Natural killer cell (primary cell): ENCODE measurements at regions not wholly inside any gene's neighbourhood (a gene's known extent, or its start where the extent isn't known, plus 50 kb on each side); places are given as distances from the start of the nearest gene placed in this dataset.

ENCODE experiments used
- ATAC-seq, 3 donors: fragments of 150-1000 bp in 2 of 3; fragments of 200-7000 bp in 1 of 3; cut with Tn5 transposase; 1 replicate in 1 of 3; 2 replicates in 2 of 3; pipeline ENCODE4 v1.10.0; 2021; ENCODE audit warnings: mild to moderate bottlenecking in 2 of 3, moderate library complexity in 2 of 3
- DNase-seq, 2 donors: peaks; one replicate each; pipeline versions ENCODE4 v3.0.0 to v3.0.0-alpha.2; 2013 to 2021; ENCODE audit warnings: mixed read lengths in 1 of 2
- H3K27ac ChIP-seq: one replicate; pipeline ENCODE4 v1.5.1; 2013; ENCODE audit warnings: mild to moderate bottlenecking, low read length
- H3K27me3 ChIP-seq: one replicate; pipeline ENCODE4 v1.6.1; 2013; ENCODE audit warnings: low read length; ENCODE audit not compliant: control insufficient read depth, insufficient read depth
- H3K36me3 ChIP-seq: one replicate; pipeline ENCODE4 v1.6.1; 2013; ENCODE audit warnings: low read length; ENCODE audit not compliant: control insufficient read depth, insufficient read depth
- H3K4me1 ChIP-seq: one replicate; pipeline ENCODE4 v1.6.1; 2013; ENCODE audit warnings: low read length; ENCODE audit not compliant: control insufficient read depth, insufficient read depth
- H3K4me3 ChIP-seq: one replicate; pipeline ENCODE4 v1.5.1; 2013; ENCODE audit warnings: low read length
- H3K9me3 ChIP-seq: one replicate; pipeline ENCODE4 v1.6.1; 2013; ENCODE audit warnings: low read length; ENCODE audit not compliant: control insufficient read depth, insufficient read depth
- H3K27ac Mint-ChIP-seq, 2 donors: one replicate each; pipeline ENCODE4 v1.8.0; 2022; ENCODE audit warnings: mild to moderate bottlenecking in 2 of 2, mixed read lengths in 2 of 2, moderate library complexity in 1 of 2
- H3K27me3 Mint-ChIP-seq, 2 donors: one replicate each; pipeline ENCODE4 v1.8.0; 2022; ENCODE audit warnings: low read depth in 2 of 2, mixed read lengths in 2 of 2
- H3K36me3 Mint-ChIP-seq: one replicate; pipeline ENCODE4 v1.8.0; 2022; ENCODE audit warnings: mixed read lengths
- H3K4me1 Mint-ChIP-seq, 2 donors: one replicate each; pipeline ENCODE4 v1.8.0; 2022; ENCODE audit warnings: mixed read lengths in 2 of 2
- H3K4me3 Mint-ChIP-seq: one replicate; pipeline ENCODE4 v1.8.0; 2022; ENCODE audit warnings: mild to moderate bottlenecking, moderate library complexity, mixed read lengths
- H3K9me3 Mint-ChIP-seq, 2 donors: one replicate each; pipeline ENCODE4 v1.8.0; 2022; ENCODE audit warnings: mixed read lengths in 2 of 2
- WGBS: methylation state at CpG from one replicate; pipeline ENCODE4 v1.1.7; 2013; ENCODE audit warnings: missing lambda C conversion rate; ENCODE audit not compliant: insufficient coverage; 5-methylcytosine and 5-hydroxymethylcytosine counted together
- intact Hi-C: fragments of 100-400 bp; cut with micrococcal nuclease; formaldehyde crosslinking; loops from one replicate; pipeline ENCODE4 v1.14.2; 2022
- TF ChIP-seq, protein P1 (sequence below): fragments of 200-600 bp; IDR thresholded peaks from one replicate; pipeline ENCODE4 v1.8.0; 2022; ENCODE audit warnings: antibody characterized with exemption

DNA sequence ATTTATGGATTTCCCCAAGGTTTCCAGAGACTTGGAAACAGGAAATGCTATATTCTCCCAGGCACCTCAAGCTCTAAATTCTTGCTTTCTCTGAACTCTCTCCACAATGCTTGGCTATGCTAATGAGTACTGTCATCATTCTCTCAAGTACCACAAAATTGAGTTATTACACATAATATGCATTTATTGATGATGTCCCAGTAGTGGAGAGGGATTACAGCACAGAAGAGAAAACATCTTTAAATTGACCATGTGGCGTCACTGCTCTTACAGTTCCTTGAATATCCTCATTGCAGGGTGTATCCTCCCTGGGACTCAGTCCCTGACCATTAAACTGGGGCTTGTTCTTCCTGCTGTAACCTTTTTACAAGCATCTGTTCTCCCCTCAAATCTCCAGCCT, 681.1 kb upstream of the FANCL start:
- intact Hi-C loops: no loop called here
- TF ChIP-seq, protein P1, sequence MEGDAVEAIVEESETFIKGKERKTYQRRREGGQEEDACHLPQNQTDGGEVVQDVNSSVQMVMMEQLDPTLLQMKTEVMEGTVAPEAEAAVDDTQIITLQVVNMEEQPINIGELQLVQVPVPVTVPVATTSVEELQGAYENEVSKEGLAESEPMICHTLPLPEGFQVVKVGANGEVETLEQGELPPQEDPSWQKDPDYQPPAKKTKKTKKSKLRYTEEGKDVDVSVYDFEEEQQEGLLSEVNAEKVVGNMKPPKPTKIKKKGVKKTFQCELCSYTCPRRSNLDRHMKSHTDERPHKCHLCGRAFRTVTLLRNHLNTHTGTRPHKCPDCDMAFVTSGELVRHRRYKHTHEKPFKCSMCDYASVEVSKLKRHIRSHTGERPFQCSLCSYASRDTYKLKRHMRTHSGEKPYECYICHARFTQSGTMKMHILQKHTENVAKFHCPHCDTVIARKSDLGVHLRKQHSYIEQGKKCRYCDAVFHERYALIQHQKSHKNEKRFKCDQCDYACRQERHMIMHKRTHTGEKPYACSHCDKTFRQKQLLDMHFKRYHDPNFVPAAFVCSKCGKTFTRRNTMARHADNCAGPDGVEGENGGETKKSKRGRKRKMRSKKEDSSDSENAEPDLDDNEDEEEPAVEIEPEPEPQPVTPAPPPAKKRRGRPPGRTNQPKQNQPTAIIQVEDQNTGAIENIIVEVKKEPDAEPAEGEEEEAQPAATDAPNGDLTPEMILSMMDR: no peak
- ATAC-seq: no peak
- Mint-ChIP-seq H3K4me3 (no peak overlapping the region), H3K27me3 (no peaks in the 10 kb centered on the region), H3K36me3 (no peaks in the 10 kb centered on the region), H3K27ac (no peak overlapping the region), H3K4me1 (no peaks in the 10 kb centered on the region), H3K9me3 (peaks cover 2 to 6% of the 10 kb centered on the region in 2 donors)
- H3K36me3 ChIP-seq: no peaks in the 10 kb centered on the region
- H3K4me3 ChIP-seq: no peak overlapping the region
- no peaks in the 10 kb centered on the region for H3K9me3 ChIP-seq
- no peaks in the 10 kb centered on the region for H3K4me1 ChIP-seq
- DNase-seq: no peak
- H3K27me3 ChIP-seq: no peaks in the 10 kb centered on the region
- no peak overlapping the region for H3K27ac ChIP-seq
- 90% methylated on average over 1 of the region's 1 CpG for WGBS

DNA sequence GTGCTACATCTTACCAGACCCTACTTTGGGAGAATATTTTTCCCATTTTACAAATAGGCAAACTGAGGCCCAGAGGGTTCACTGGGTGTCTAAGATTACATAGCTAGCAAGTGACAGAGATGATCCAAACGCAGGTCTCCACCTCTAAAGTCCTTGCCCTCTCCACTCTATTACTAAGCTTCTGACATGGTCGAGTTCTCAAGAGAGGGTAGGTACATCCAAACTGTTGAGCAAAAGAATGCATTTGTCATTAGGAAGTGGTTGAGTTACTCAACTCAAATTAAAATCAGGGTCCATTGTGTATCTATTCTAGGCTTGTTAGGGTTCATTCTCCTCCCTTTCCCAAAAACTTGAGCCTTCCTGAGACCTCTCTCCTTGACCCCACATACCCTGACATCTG, 680.6 kb upstream of the FANCL start:
- Mint-ChIP-seq H3K9me3 (peaks cover 2 to 6% of the 10 kb centered on the region in 2 donors), H3K27me3 (no peaks in the 10 kb centered on the region), H3K4me1 (no peaks in the 10 kb centered on the region), H3K4me3 (no peak overlapping the region), H3K36me3 (no peaks in the 10 kb centered on the region), H3K27ac (no peak overlapping the region)
- H3K27me3 ChIP-seq: no peaks in the 10 kb centered on the region
- intact Hi-C loops: no loop called here
- ATAC-seq (no peak), DNase-seq (no peak)
- WGBS: 80% methylated on average over 1 of the region's 2 CpGs
- H3K4me3 ChIP-seq: no peak overlapping the region
- TF ChIP-seq, protein P1: no peak
- H3K4me1 ChIP-seq: no peaks in the 10 kb centered on the region
- no peaks in the 10 kb centered on the region for H3K36me3 ChIP-seq
- no peaks in the 10 kb centered on the region for H3K9me3 ChIP-seq
- no peak overlapping the region for H3K27ac ChIP-seq

- H3K4me3 Mint-ChIP-seq: no peak overlapping the region
- no peaks in the 10 kb centered on the region for H3K36me3 Mint-ChIP-seq
- intact Hi-C loops: no loop called here
- Histone ChIP-seq H3K36me3 (no peaks in the 10 kb centered on the region), H3K9me3 (no peaks in the 10 kb centered on the region), H3K27ac (no peak overlapping the region), H3K27me3 (no peaks in the 10 kb centered on the region), H3K4me3 (no peak overlapping the region), H3K4me1 (no peaks in the 10 kb centered on the region)
- H3K4me1 Mint-ChIP-seq: no peaks in the 10 kb centered on the region
- DNase-seq (no peak), ATAC-seq (no peak)
- TF ChIP-seq, protein P1: no peak
- peaks cover 2 to 6% of the 10 kb centered on the region in 2 donors for H3K9me3 Mint-ChIP-seq
- no peak overlapping the region for H3K27ac Mint-ChIP-seq
- 97% methylated on average over 2 of the region's 2 CpGs for WGBS
- no peaks in the 10 kb centered on the region for H3K27me3 Mint-ChIP-seq
Measured at GRCh38 chr2:58920001-58920400, 678.9 kb upstream of the FANCL start.

GRCh38 chr2:58919316-58919715, 678.2 kb upstream of the FANCL start:
- Histone ChIP-seq H3K27ac (no peak overlapping the region), H3K9me3 (no peaks in the 10 kb centered on the region), H3K36me3 (no peaks in the 10 kb centered on the region), H3K4me1 (no peaks in the 10 kb centered on the region), H3K4me3 (no peak overlapping the region), H3K27me3 (no peaks in the 10 kb centered on the region)
- ATAC-seq (no peak), DNase-seq (no peak)
- H3K36me3 Mint-ChIP-seq: no peaks in the 10 kb centered on the region
- no peak overlapping the region for H3K4me3 Mint-ChIP-seq
- TF ChIP-seq, protein P1: no peak
- no peaks in the 10 kb centered on the region for H3K4me1 Mint-ChIP-seq
- intact Hi-C loops: no loop called here
- H3K9me3 Mint-ChIP-seq: peaks cover 0 to 4% of the 10 kb centered on the region in 2 donors
- WGBS: 78% methylated on average over 4 of the region's 4 CpGs
- H3K27ac Mint-ChIP-seq: no peak overlapping the region
- H3K27me3 Mint-ChIP-seq: no peaks in the 10 kb centered on the region
